ENCODE measurements at regions not wholly inside any gene's neighbourhood (a gene's known extent, or its start where the extent isn't known, plus 50 kb on each side); places are given as distances from the start of the nearest gene placed in this dataset.

DNA sequence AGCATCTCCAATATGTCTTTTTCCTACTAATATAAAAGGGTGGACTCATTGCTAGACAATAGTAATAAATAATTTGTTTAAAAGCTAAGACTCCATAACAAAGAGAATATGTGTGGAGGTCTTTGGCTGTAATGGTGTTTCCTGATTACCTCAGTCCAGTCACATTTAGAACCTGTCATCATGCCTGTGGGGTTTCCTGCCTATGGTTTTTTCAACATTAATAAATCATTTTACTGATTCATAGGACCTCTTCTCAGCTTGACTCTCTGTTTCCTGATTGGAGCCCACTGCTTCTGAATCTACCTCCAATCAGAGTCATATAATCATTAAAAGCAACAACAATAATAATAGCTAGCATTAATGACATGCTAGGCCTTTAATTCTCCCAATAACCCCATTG lies 52.4 kb upstream of the GNAI1 start:
- no peak for DNase-seq (ENCODE audit: low spot score in 2 of 2)
- Mint-ChIP-seq H3K4me1 (peaks cover 5% of the 10 kb centered on the region), H3K4me3 (no peak overlapping the region), H3K36me3 (no peaks in the 10 kb centered on the region), H3K9me3 (no peaks in the 10 kb centered on the region), H3K27ac (no peak overlapping the region), H3K27me3 (no peaks in the 10 kb centered on the region)
- no peak for ATAC-seq (ENCODE audit: low read depth)

DNA sequence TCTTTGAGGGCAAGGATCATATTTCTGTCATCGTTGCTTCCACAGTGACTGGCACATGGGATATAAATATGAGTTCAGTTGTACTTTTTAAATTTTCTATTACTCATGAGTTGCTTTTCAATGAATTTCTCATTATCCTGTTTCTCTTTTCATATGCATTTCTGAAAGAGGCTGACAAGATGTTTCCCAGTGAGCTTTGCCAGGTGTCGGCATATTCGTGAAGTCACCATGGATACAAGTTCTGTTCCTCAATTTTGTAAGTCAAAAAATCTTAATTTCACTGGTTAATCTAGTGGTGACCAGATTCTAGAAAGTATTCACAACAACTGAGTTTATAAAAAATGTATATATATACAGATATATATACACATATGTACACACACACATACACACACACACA lies 55.7 kb upstream of the GNAI1 start:
- no peak for DNase-seq (ENCODE audit: low spot score in 2 of 2)
- peaks cover 5% of the 10 kb centered on the region for H3K4me1 Mint-ChIP-seq
- H3K36me3 Mint-ChIP-seq, result no peaks in the 10 kb centered on the region
- no peaks in the 10 kb centered on the region for H3K27me3 Mint-ChIP-seq
- no peak overlapping the region for H3K27ac Mint-ChIP-seq
- H3K9me3 Mint-ChIP-seq, result peaks cover 1% of the 10 kb centered on the region
- no peak for ATAC-seq (ENCODE audit: low read depth)
- H3K4me3 Mint-ChIP-seq, result no peak overlapping the region

DNA sequence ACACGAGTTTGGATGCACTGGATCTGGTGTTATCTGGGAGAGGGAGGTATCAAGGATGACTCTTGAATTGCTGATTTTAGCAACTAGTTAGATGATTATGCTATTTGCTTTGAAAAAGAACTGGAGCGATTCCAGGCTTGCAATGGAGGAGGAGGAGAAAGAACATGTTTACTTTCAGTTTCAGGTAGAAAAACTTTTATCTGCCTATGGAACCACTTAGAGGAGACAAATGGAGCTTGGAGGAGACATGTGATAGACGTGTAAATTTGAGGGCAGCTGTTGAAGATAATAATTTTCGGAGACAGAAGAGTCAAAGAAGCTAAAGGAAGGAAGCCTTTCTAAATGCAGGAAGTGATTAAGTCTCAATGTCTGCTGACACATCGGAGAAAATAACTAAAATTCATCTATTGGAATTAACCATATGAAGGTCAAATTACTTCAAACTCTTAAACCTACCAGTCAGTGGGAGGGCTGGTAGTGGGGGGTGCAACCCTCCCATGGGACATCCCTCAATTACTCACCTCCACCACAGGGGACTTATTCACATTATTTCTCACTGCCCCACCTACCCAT lies 56.4 kb upstream of the GNAI1 start:
- H3K27me3 Mint-ChIP-seq, result no peaks in the 10 kb centered on the region
- H3K9me3 Mint-ChIP-seq, result peaks cover 3% of the 10 kb centered on the region
- DNase-seq (ENCODE audit: low spot score in 2 of 2), result no peak
- H3K4me1 Mint-ChIP-seq, result peaks cover 5% of the 10 kb centered on the region
- H3K36me3 Mint-ChIP-seq, result no peaks in the 10 kb centered on the region
- no peak overlapping the region for H3K27ac Mint-ChIP-seq
- H3K4me3 Mint-ChIP-seq, result peak overlapping the region; percentile 67
- no peak for ATAC-seq (ENCODE audit: low read depth)

DNA sequence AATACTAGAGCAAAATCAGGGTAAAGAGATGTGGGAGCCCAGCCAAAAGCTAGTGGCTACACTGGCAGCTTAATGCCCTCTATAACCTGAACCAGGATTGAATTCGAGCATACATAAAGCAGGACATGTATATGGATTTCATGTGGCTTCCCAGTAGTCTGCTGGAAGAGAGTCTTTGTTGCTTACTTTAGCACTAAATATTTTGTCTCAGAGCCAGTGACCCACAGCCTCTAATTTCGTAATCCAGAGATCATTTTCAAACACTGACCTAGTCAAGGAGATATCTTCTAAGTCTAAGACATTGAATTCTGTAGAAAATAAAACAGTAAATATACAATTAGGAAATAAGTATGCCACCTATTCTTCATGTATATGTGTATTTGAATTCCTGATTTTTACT lies 64.2 kb upstream of the GNAI1 start:
- no peaks in the 10 kb centered on the region for H3K27me3 Mint-ChIP-seq
- DNase-seq (ENCODE audit: low spot score in 2 of 2) (no peak), ATAC-seq (ENCODE audit: low read depth) (no peak)
- no peak overlapping the region for H3K27ac Mint-ChIP-seq
- H3K4me3 Mint-ChIP-seq, result no peak overlapping the region
- H3K4me1 Mint-ChIP-seq, result no peaks in the 10 kb centered on the region
- peaks cover 12% of the 10 kb centered on the region for H3K9me3 Mint-ChIP-seq
- H3K36me3 Mint-ChIP-seq, result no peaks in the 10 kb centered on the region

DNA sequence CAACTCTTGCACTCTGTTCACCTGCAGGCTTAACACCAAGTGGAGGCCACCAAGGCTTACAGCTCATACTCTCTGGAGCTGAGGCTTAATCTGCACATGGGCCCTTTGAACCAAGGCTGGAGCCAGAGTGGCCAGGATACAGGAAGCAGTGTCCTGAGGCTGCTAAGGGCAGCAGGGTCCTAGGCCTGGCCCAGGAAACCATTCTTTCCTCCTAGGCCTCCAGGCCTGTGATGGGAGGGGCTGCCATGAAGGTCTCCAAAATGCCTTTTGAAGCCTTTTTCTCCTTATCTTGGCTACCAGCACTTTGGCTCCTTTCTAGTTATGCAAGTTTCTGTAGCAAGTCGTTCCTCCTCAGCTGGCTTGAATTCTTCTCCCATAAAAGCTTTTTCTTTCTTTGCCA lies 68.0 kb upstream of the GNAI1 start:
- H3K36me3 Mint-ChIP-seq, result no peaks in the 10 kb centered on the region
- ATAC-seq (ENCODE audit: low read depth) (no peak), DNase-seq (ENCODE audit: low spot score in 2 of 2) (no peak)
- no peak overlapping the region for H3K27ac Mint-ChIP-seq
- H3K4me3 Mint-ChIP-seq, result no peak overlapping the region
- H3K27me3 Mint-ChIP-seq, result no peaks in the 10 kb centered on the region
- H3K9me3 Mint-ChIP-seq, result peaks cover 11% of the 10 kb centered on the region
- H3K4me1 Mint-ChIP-seq, result no peaks in the 10 kb centered on the region

DNA sequence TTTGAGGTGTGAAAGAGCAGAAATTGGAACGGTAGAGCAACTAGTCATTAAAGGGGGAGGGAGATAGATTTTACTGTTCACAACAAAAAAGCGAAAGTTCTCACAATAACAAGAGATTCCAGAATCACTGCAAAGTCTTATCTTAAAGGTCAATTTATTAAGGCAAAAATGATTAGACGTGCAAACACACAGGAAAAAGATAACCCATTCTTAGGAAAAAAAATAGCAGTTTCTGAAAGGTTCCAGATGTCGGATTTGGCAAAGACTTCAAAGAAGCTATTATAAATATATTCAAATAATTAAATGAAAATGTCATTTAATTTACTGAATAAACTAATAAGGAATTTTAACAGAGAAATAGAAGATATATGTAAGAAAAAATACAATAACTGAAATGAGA lies 70.8 kb upstream of the GNAI1 start:
- DNase-seq (ENCODE audit: low spot score in 2 of 2), result no peak
- H3K4me1 Mint-ChIP-seq, result no peaks in the 10 kb centered on the region
- no peak for ATAC-seq (ENCODE audit: low read depth)
- H3K36me3 Mint-ChIP-seq, result no peaks in the 10 kb centered on the region
- H3K9me3 Mint-ChIP-seq, result peaks cover 11% of the 10 kb centered on the region
- no peak overlapping the region for H3K27ac Mint-ChIP-seq
- H3K27me3 Mint-ChIP-seq, result no peaks in the 10 kb centered on the region
- H3K4me3 Mint-ChIP-seq, result no peak overlapping the region

DNA sequence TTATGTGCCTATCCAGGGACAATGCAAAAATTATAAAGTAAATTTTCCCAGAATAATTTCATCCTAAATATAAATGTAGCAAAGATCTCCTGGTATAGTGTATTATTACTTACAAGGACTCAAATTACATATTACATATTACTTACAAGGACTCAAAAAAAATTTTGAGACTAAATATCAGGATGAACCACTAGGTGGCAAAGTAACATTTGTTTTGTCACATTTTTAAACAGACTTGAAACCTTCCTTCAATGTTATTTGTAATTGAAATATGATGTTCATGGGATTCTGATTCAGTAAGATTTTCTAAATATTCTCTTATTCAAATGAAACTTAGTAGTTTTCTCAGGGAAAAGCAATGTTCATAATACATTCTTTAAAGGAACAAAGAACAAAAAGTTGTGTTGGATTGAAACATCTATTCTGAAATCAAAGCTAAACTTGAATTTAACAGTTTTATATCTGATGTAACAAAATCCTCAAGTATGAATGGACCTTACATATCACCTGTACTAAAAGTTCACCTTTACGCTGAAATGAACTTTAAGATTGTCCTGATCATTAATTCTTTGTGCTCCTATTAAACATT lies 74.3 kb upstream of the GNAI1 start:
- no peak overlapping the region for H3K4me3 Mint-ChIP-seq
- DNase-seq (ENCODE audit: low spot score in 2 of 2), result no peak
- H3K4me1 Mint-ChIP-seq, result no peaks in the 10 kb centered on the region
- H3K36me3 Mint-ChIP-seq, result no peaks in the 10 kb centered on the region
- H3K27ac Mint-ChIP-seq, result no peak overlapping the region
- no peaks in the 10 kb centered on the region for H3K27me3 Mint-ChIP-seq
- H3K9me3 Mint-ChIP-seq, result peaks cover 1% of the 10 kb centered on the region
- ATAC-seq (ENCODE audit: low read depth), result no peak

DNA sequence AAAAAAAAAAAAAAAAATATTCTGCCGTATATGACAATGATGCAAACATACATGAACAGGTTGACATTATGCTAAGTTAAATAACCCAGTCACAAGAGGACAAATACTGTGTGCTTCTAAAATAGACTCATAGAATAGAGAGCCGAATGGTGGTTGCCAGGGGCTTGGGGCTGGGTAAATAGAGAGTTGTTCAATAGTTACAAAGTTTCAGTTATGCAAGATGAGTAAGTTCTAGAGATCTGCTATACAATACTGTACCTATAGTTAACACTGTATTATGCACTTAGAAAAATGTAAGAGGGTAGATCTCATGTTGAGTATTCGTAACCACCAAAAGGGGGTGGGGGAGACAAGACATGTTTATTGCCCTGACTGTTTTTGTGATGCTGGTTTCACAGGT lies 77.1 kb upstream of the GNAI1 start:
- H3K27ac Mint-ChIP-seq, result no peak overlapping the region
- DNase-seq (ENCODE audit: low spot score in 2 of 2) (no peak), ATAC-seq (ENCODE audit: low read depth) (no peak)
- H3K4me3 Mint-ChIP-seq, result no peak overlapping the region
- no peaks in the 10 kb centered on the region for H3K27me3 Mint-ChIP-seq
- no peaks in the 10 kb centered on the region for H3K36me3 Mint-ChIP-seq
- no peaks in the 10 kb centered on the region for H3K9me3 Mint-ChIP-seq
- no peaks in the 10 kb centered on the region for H3K4me1 Mint-ChIP-seq

DNA sequence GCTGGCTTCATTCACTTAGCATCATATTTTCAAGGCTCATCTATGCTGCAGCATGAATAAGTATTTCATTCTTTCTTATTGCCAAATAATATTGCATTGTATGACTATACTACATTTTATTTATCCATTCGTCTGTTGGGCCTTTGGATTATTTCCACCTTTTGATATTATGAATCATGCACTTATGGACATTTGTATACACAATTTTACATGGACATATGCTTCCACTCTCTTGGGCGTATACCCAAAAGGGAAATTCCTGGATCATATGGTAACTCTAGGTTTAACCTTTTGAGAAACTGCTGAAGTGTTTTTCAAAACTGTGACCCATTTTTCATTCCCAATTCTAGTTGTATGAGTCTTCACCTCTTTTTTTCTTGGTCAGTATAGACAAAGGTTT lies 80.3 kb upstream of the GNAI1 start:
- DNase-seq (ENCODE audit: low spot score in 2 of 2) (no peak), ATAC-seq (ENCODE audit: low read depth) (no peak)
- Mint-ChIP-seq H3K27me3 (no peaks in the 10 kb centered on the region), H3K4me3 (no peak overlapping the region), H3K36me3 (no peaks in the 10 kb centered on the region), H3K9me3 (no peaks in the 10 kb centered on the region), H3K4me1 (no peaks in the 10 kb centered on the region), H3K27ac (no peak overlapping the region)

DNA sequence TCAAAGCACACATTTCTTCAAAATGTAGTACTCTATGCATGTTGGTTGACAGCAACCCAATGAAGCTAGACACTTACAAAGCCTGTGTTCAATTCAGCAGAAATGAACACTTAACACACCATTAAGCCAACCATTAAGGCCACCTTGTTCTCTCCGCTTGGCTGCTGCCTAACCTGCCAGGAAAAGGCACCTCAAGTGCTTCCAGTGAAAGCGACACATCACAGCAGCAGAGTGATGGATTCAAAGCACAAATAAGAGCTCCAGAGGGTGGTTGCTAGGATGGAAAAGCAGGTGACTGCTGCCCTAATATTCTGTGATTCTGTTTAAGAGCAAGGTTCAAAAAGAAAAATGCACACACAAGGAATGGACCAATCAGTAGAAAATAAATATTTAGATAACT lies 81.5 kb upstream of the GNAI1 start:
- DNase-seq (ENCODE audit: low spot score in 2 of 2) (no peak), ATAC-seq (ENCODE audit: low read depth) (no peak)
- Mint-ChIP-seq H3K36me3 (no peaks in the 10 kb centered on the region), H3K9me3 (no peaks in the 10 kb centered on the region), H3K27ac (no peak overlapping the region), H3K4me3 (no peak overlapping the region), H3K4me1 (no peaks in the 10 kb centered on the region), H3K27me3 (no peaks in the 10 kb centered on the region)

DNA sequence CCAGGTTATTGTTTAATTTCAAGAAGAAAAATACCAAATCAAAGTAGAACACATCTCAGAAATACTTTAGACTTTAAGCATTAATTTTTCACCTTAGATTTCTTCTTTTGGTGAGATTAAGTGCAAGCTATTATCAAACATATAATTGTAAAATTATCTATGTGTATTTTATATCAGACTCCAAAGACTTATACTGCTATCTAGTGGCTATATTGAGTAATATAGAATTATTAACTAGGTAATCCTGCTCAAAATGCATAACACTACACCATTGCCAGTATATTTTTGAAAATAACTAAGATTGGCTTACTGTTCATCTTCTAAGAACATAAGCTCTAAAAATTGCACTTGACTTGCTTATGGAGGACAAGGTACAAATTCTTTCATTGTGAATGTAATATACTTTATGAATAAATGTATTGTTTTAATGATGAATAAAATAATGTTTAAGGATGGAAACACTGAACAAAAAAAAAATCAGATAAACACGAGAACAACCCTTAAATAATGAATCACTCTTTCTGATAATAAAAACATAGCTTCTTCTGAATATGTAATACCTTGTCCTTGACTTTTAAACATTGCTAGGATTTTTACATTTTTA lies 86.7 kb upstream of the GNAI1 start:
- Mint-ChIP-seq H3K9me3 (peaks cover 6% of the 10 kb centered on the region), H3K27ac (no peak overlapping the region), H3K27me3 (no peaks in the 10 kb centered on the region), H3K36me3 (no peaks in the 10 kb centered on the region), H3K4me3 (no peak overlapping the region), H3K4me1 (no peaks in the 10 kb centered on the region)
- ATAC-seq (ENCODE audit: low read depth) (no peak), DNase-seq (ENCODE audit: low spot score in 2 of 2) (no peak)

DNA sequence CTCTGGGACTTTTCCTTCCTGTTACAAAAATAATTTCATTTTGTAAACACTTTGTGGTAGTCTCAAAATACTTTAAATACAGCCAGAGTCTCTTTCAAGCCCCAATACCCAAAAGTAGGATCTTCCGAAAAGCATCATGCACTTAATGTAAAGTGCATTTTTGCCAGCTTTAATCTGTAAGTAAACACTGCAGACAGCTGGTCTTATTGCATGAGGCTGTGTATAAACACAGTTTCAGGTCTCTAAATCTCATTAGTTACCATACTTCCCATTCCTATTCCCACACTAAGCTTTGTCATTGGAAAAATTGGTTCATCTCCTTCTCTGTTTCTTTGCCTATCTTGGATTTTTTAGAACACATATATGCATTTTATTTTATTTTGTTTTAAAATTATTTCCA lies 87.6 kb upstream of the GNAI1 start:
- Mint-ChIP-seq H3K4me1 (no peaks in the 10 kb centered on the region), H3K36me3 (no peaks in the 10 kb centered on the region), H3K27ac (no peak overlapping the region), H3K4me3 (no peak overlapping the region), H3K9me3 (peaks cover 6% of the 10 kb centered on the region), H3K27me3 (no peaks in the 10 kb centered on the region)
- ATAC-seq (ENCODE audit: low read depth) (no peak), DNase-seq (ENCODE audit: low spot score in 2 of 2) (no peak)

DNA sequence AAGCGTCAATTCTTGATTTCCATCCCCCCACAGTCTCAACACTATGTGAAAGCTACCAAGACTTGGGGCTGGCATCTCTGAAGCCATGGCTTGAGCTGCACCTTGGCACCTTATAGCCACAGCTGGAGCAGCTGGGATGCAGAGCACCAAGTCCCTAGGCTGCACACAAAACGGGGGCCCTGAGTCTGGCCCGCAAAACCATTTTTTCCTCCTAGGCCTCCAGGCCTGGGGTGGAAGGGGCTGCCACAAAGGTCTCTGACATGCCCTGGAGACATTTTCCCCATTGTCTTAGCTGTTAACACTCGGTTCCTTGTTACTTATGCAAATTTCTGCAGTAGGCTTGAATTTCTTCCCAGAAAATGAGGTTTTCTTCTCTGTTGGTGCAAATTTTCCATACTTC lies 89.8 kb upstream of the GNAI1 start:
- no peak for ATAC-seq (ENCODE audit: low read depth)
- H3K9me3 Mint-ChIP-seq, result peaks cover 9% of the 10 kb centered on the region
- DNase-seq (ENCODE audit: low spot score in 2 of 2), result no peak
- no peak overlapping the region for H3K4me3 Mint-ChIP-seq
- no peak overlapping the region for H3K27ac Mint-ChIP-seq
- no peaks in the 10 kb centered on the region for H3K27me3 Mint-ChIP-seq
- H3K4me1 Mint-ChIP-seq, result no peaks in the 10 kb centered on the region
- H3K36me3 Mint-ChIP-seq, result no peaks in the 10 kb centered on the region

DNA sequence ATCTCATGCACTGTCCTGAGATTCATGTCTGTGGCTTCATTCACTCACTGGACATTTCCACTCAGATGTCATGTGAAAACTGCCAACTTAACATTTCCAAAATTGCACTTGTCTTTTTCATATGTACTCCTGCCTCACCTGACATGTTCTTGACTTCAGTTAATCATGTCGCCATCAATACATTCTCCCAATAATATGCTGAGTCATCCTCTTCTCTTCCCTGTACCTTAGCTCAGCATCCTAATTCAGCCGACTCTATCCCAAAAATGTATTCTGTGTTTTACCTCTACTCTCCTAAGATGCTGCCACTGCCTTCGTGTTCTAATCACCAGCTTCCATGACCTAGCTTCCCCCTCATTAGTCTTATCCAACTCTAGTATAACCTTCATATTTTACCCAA lies 93.9 kb upstream of the GNAI1 start:
- Mint-ChIP-seq H3K4me1 (no peaks in the 10 kb centered on the region), H3K27ac (no peak overlapping the region), H3K9me3 (peaks cover 9% of the 10 kb centered on the region), H3K27me3 (no peaks in the 10 kb centered on the region), H3K4me3 (no peak overlapping the region), H3K36me3 (no peaks in the 10 kb centered on the region)
- ATAC-seq (ENCODE audit: low read depth) (no peak), DNase-seq (ENCODE audit: low spot score in 2 of 2) (no peak)

DNA sequence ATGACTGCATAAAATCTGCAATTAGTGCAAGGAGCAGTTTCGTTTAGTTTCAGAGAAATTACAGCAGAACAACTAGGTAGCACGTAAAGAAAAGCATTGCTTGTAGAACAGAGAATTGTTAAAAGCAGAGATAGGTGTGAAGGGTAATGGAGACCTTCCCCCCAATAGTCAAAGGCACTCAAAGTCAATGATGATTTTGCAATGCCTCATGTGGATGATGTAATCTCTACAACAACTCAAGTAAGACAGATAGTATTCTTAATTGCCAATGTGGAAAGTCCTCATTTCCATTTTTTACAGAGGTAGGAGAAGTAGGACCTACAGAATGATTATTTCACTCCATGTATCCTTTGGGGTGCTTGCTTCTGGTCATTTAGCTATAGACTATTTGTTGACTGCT lies 94.3 kb upstream of the GNAI1 start:
- Mint-ChIP-seq H3K27ac (no peak overlapping the region), H3K36me3 (no peaks in the 10 kb centered on the region), H3K27me3 (no peaks in the 10 kb centered on the region), H3K4me3 (no peak overlapping the region), H3K4me1 (no peaks in the 10 kb centered on the region), H3K9me3 (peaks cover 7% of the 10 kb centered on the region)
- DNase-seq (ENCODE audit: low spot score in 2 of 2) (no peak), ATAC-seq (ENCODE audit: low read depth) (no peak)
